ENCODE measurements at regions not wholly inside any gene's neighbourhood (a gene's known extent, or its start where the extent isn't known, plus 50 kb on each side); places are given as distances from the start of the nearest gene placed in this dataset.
A peak's percentile ranks its signal among the peaks of the same experiment; 100 is the strongest.
"Not testable (repeated sequence)": the region's sequence is repeated elsewhere in the genome, so short reads cannot be mapped to it uniquely, and the experiment has no call there.

GRCh38 chrX:27336466-27337091 lies 126.6 kb downstream of the PPP4R3C start:
- peak; percentile 18 for DNase-seq (ENCODE audit: extremely low spot score)
- peak; percentile 57 for TF ChIP-seq CTCF (IDR thresholded peaks at IDR 0.05; ENCODE audit: control extremely low read depth, extremely low read depth, low read depth, missing control alignments)
- ChIA-PET CTCF (interaction anchor here (0.6 to 1.0 kb wide), 4 partner anchors 11 to 30 kb away, joined by 3 to 4 read pairs (median 3); no protein-coding TSS in a partner anchor), POLR2A (no interaction called here)

- CTCF ChIA-PET = no interaction called here
- no peak for DNase-seq (ENCODE audit: extremely low spot score)
- POLR2A ChIA-PET = no interaction called here
- TF ChIP-seq CTCF (IDR thresholded peaks at IDR 0.05; ENCODE audit: control extremely low read depth, extremely low read depth, low read depth, missing control alignments) = no peak
These were observed 141.5 kb downstream of the PPP4R3C start for GRCh38 chrX:27321632-27322031.

- DNase-seq (ENCODE audit: extremely low spot score) = no peak
- POLR2A ChIA-PET = no interaction called here
- no peak for TF ChIP-seq CTCF (IDR thresholded peaks at IDR 0.05; ENCODE audit: control extremely low read depth, extremely low read depth, low read depth, missing control alignments)
- CTCF ChIA-PET = no interaction called here
These were observed 153.7 kb downstream of the PPP4R3C start for GRCh38 chrX:27309406-27309805.

GRCh38 chrX:27307546-27307945 lies 155.6 kb downstream of the PPP4R3C start:
- POLR2A ChIA-PET = no interaction called here

GRCh38 chrX:27292552-27292951 lies 170.6 kb downstream of the PPP4R3C start:
- DNase-seq (ENCODE audit: extremely low spot score); POLR2A ChIA-PET; CTCF ChIA-PET: not testable (repeated sequence)

More at GRCh38 chrX:27307546-27307945, 155.6 kb downstream of the PPP4R3C start:
- CTCF ChIA-PET = interaction anchor here (0.8 kb wide), 1 partner anchor 29 kb away, joined by 3 read pairs; no protein-coding TSS in a partner anchor
- no peak for DNase-seq (ENCODE audit: extremely low spot score)
- TF ChIP-seq CTCF (IDR thresholded peaks at IDR 0.05; ENCODE audit: control extremely low read depth, extremely low read depth, low read depth, missing control alignments) = no peak

- no peak for DNase-seq (ENCODE audit: extremely low spot score)
- ChIA-PET POLR2A (no interaction called here), CTCF (no interaction called here)
- no peak for TF ChIP-seq CTCF (IDR thresholded peaks at IDR 0.05; ENCODE audit: control extremely low read depth, extremely low read depth, low read depth, missing control alignments)
These were observed 186.4 kb downstream of the PPP4R3C start for GRCh38 chrX:27276751-27277150.

- no peak for TF ChIP-seq CTCF (IDR thresholded peaks at IDR 0.05; ENCODE audit: control extremely low read depth, extremely low read depth, low read depth, missing control alignments)
- DNase-seq (ENCODE audit: extremely low spot score) = no peak
These were observed 208.5 kb downstream of the PPP4R3C start for GRCh38 chrX:27254656-27255055.

More at GRCh38 chrX:27254656-27255055, 208.5 kb downstream of the PPP4R3C start:
- ChIA-PET POLR2A (no interaction called here), CTCF (no interaction called here)

Measured in GM10248 (cell line).